ENCODE measurements at regions not wholly inside any gene's neighbourhood (a gene's known extent, or its start where the extent isn't known, plus 50 kb on each side); places are given as distances from the start of the nearest gene placed in this dataset.

GRCh38 chr9:38171926-38172325 is 102.9 kb upstream of the SHB start:
- TF ChIP-seq EZH2 (IDR thresholded peaks at IDR 0.05; ENCODE audit: insufficient read depth, poor library complexity, severe bottlenecking): no peak
- TF ChIP-seq EZH2phosphoT487 (IDR thresholded peaks at IDR 0.05; ENCODE audit: insufficient read depth, low read depth): no peak
